ENCODE measurements at regions not wholly inside any gene's neighbourhood (a gene's known extent, or its start where the extent isn't known, plus 50 kb on each side); places are given as distances from the start of the nearest gene placed in this dataset.
"Not testable (repeated sequence)": the region's sequence is repeated elsewhere in the genome, so short reads cannot be mapped to it uniquely, and the experiment has no call there.

DNA sequence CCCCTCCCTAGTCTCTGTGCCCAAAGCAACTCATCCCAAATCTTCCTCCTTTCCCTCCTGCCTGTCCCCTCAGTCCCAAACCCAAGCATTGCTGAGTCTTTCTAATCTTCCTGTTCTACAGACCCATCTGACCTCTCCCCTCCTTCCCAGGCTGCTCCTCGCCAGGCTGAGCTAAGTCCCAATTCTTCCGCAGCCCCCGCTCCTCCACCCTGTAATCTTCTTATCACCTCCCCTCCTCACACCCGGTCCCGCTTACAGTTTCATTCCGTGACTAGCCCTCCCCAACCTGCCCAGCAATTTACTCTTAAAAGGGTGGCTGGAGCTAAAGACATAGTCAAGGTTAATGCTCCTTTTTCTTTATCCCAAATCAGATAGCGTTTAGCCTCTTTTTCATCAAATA lies 86.8 kb upstream of the ALDH3B2 start:
- H2AFZ ChIP-seq (ENCODE audit: low read length, unreplicated experiment); H3K4me1 ChIP-seq (ENCODE audit: control insufficient read depth, insufficient read depth, low read length, unreplicated experiment); H3K79me2 ChIP-seq (ENCODE audit: control insufficient read depth, insufficient read depth, low read length, unreplicated experiment); H3K4me3 ChIP-seq (ENCODE audit: low read depth, low read length); H3K27me3 ChIP-seq (ENCODE audit: insufficient read depth, low read length); H3K27ac ChIP-seq (ENCODE audit: low read depth, low read length); H3K36me3 ChIP-seq (ENCODE audit: insufficient read depth, low read length): not testable (repeated sequence)

GRCh38 chr11:67759321-67759720 lies 84.9 kb upstream of the ALDH3B2 start:
- not testable (repeated sequence) for H3K4me1 ChIP-seq (ENCODE audit: control insufficient read depth, insufficient read depth, low read length, unreplicated experiment); H3K4me3 ChIP-seq (ENCODE audit: low read depth, low read length); H3K79me2 ChIP-seq (ENCODE audit: control insufficient read depth, insufficient read depth, low read length, unreplicated experiment); H3K36me3 ChIP-seq (ENCODE audit: insufficient read depth, low read length); H3K27ac ChIP-seq (ENCODE audit: low read depth, low read length); H2AFZ ChIP-seq (ENCODE audit: low read length, unreplicated experiment); H3K27me3 ChIP-seq (ENCODE audit: insufficient read depth, low read length)

- H3K27me3 ChIP-seq (ENCODE audit: insufficient read depth, low read length); H3K27ac ChIP-seq (ENCODE audit: low read depth, low read length); H3K4me1 ChIP-seq (ENCODE audit: control insufficient read depth, insufficient read depth, low read length, unreplicated experiment); H3K36me3 ChIP-seq (ENCODE audit: insufficient read depth, low read length); H3K4me3 ChIP-seq (ENCODE audit: low read depth, low read length); H2AFZ ChIP-seq (ENCODE audit: low read length, unreplicated experiment); H3K79me2 ChIP-seq (ENCODE audit: control insufficient read depth, insufficient read depth, low read length, unreplicated experiment): not testable (repeated sequence)
Observed at GRCh38 chr11:67758467-67758866, 84.0 kb upstream of the ALDH3B2 start.

- H3K4me1 ChIP-seq (ENCODE audit: control insufficient read depth, insufficient read depth, low read length, unreplicated experiment); H3K27me3 ChIP-seq (ENCODE audit: insufficient read depth, low read length); H3K79me2 ChIP-seq (ENCODE audit: control insufficient read depth, insufficient read depth, low read length, unreplicated experiment); H3K4me3 ChIP-seq (ENCODE audit: low read depth, low read length); H2AFZ ChIP-seq (ENCODE audit: low read length, unreplicated experiment); H3K27ac ChIP-seq (ENCODE audit: low read depth, low read length); H3K36me3 ChIP-seq (ENCODE audit: insufficient read depth, low read length): not testable (repeated sequence)
Observed at GRCh38 chr11:67758009-67758408, 83.6 kb upstream of the ALDH3B2 start.

DNA sequence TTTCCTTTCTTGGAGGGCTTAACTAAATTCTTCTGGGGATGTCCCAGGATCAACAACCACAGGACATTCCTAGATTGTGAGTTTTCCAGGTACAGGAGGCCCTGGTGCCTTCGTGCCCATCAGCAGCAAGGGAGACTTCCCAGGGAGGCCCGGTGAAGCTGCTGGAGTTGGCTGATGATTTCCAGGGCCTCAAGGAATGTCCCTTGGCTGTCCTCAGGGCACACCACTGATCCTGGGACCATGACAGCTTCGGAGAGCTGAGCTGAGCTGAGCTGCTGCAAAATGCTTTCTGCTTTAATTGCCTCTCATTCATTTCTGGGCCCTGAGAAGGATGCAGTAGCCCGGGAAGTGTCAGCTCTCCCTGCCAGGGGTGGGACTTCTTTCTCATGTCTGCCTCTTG lies 79.4 kb upstream of the ALDH3B2 start:
- not testable (repeated sequence) for H2AFZ ChIP-seq (ENCODE audit: low read length, unreplicated experiment); H3K4me1 ChIP-seq (ENCODE audit: control insufficient read depth, insufficient read depth, low read length, unreplicated experiment)

GRCh38 chr11:67745181-67745726 lies 70.8 kb upstream of the ALDH3B2 start:
- Histone ChIP-seq H3K27me3 (ENCODE audit: insufficient read depth, low read length) (peaks cover 6% of the 10 kb centered on the region; the same call in 1 of the 2 replicates), H3K36me3 (ENCODE audit: insufficient read depth, low read length) (no peaks in the 10 kb centered on the region), H3K4me1 (ENCODE audit: control insufficient read depth, insufficient read depth, low read length, unreplicated experiment) (no peaks in the 10 kb centered on the region), H3K27ac (ENCODE audit: low read depth, low read length) (no peak overlapping the region), H2AFZ (ENCODE audit: low read length, unreplicated experiment) (no peak overlapping the region), H3K79me2 (ENCODE audit: control insufficient read depth, insufficient read depth, low read length, unreplicated experiment) (no peaks in the 10 kb centered on the region), H3K4me3 (ENCODE audit: low read depth, low read length) (no peak overlapping the region)

More for the DNA sequence above, 79.4 kb upstream of the ALDH3B2 start:
- not testable (repeated sequence) for H3K27ac ChIP-seq (ENCODE audit: low read depth, low read length); H3K36me3 ChIP-seq (ENCODE audit: insufficient read depth, low read length); H3K79me2 ChIP-seq (ENCODE audit: control insufficient read depth, insufficient read depth, low read length, unreplicated experiment); H3K27me3 ChIP-seq (ENCODE audit: insufficient read depth, low read length); H3K4me3 ChIP-seq (ENCODE audit: low read depth, low read length)

- not testable (repeated sequence) for H3K79me2 ChIP-seq (ENCODE audit: control insufficient read depth, insufficient read depth, low read length, unreplicated experiment); H3K4me1 ChIP-seq (ENCODE audit: control insufficient read depth, insufficient read depth, low read length, unreplicated experiment); H2AFZ ChIP-seq (ENCODE audit: low read length, unreplicated experiment); H3K27me3 ChIP-seq (ENCODE audit: insufficient read depth, low read length); H3K27ac ChIP-seq (ENCODE audit: low read depth, low read length); H3K36me3 ChIP-seq (ENCODE audit: insufficient read depth, low read length); H3K4me3 ChIP-seq (ENCODE audit: low read depth, low read length)
Observed at GRCh38 chr11:67744231-67744630, 69.8 kb upstream of the ALDH3B2 start.

- H3K27me3 ChIP-seq (ENCODE audit: insufficient read depth, low read length), result peaks cover 14% of the 10 kb centered on the region
- H3K79me2 ChIP-seq (ENCODE audit: control insufficient read depth, insufficient read depth, low read length, unreplicated experiment); H3K4me3 ChIP-seq (ENCODE audit: low read depth, low read length); H2AFZ ChIP-seq (ENCODE audit: low read length, unreplicated experiment); H3K4me1 ChIP-seq (ENCODE audit: control insufficient read depth, insufficient read depth, low read length, unreplicated experiment); H3K27ac ChIP-seq (ENCODE audit: low read depth, low read length); H3K36me3 ChIP-seq (ENCODE audit: insufficient read depth, low read length): not testable (repeated sequence)
Observed at GRCh38 chr11:67738231-67738630, 63.8 kb upstream of the ALDH3B2 start.

DNA sequence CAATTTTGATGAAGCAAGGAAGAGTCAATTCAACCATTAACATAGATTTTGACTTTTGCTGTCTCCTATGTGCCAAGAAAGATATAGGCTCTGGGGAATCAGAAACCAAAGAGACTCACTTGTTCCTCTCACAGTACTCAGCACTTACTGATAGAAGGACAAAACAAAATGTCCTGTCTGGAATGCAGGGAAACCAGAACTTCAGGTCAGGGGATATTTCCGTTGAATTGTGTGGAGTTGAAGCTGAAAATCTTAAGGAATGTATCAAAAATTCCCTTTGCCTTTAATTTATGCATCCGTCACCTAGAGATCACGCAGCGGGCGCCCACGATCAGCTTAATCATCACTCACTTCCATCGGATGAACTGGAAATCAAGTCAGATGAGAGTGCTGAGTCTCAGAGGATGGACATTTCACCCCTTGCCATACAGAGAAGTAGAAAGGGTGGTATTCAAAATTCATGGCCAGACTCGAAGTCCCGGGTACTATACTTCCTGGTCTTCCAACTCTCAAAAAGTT lies 63.2 kb upstream of the ALDH3B2 start:
- not testable (repeated sequence) for H2AFZ ChIP-seq (ENCODE audit: low read length, unreplicated experiment); H3K36me3 ChIP-seq (ENCODE audit: insufficient read depth, low read length); H3K4me1 ChIP-seq (ENCODE audit: control insufficient read depth, insufficient read depth, low read length, unreplicated experiment); H3K27ac ChIP-seq (ENCODE audit: low read depth, low read length); H3K4me3 ChIP-seq (ENCODE audit: low read depth, low read length); H3K79me2 ChIP-seq (ENCODE audit: control insufficient read depth, insufficient read depth, low read length, unreplicated experiment)
- H3K27me3 ChIP-seq (ENCODE audit: insufficient read depth, low read length), result peaks cover 17% of the 10 kb centered on the region

GRCh38 chr11:67732045-67732787 lies 57.8 kb upstream of the ALDH3B2 start:
- Histone ChIP-seq H3K79me2 (ENCODE audit: control insufficient read depth, insufficient read depth, low read length, unreplicated experiment) (no peaks in the 10 kb centered on the region), H2AFZ (ENCODE audit: low read length, unreplicated experiment) (no peak overlapping the region), H3K36me3 (ENCODE audit: insufficient read depth, low read length) (no peaks in the 10 kb centered on the region), H3K27me3 (ENCODE audit: insufficient read depth, low read length) (peaks cover 25% of the 10 kb centered on the region), H3K4me3 (ENCODE audit: low read depth, low read length) (no peak overlapping the region), H3K27ac (ENCODE audit: low read depth, low read length) (no peak overlapping the region), H3K4me1 (ENCODE audit: control insufficient read depth, insufficient read depth, low read length, unreplicated experiment) (no peaks in the 10 kb centered on the region)

GRCh38 chr11:67731583-67731982 lies 57.2 kb upstream of the ALDH3B2 start:
- Histone ChIP-seq H3K27ac (ENCODE audit: low read depth, low read length) (no peak overlapping the region), H3K79me2 (ENCODE audit: control insufficient read depth, insufficient read depth, low read length, unreplicated experiment) (no peaks in the 10 kb centered on the region), H3K27me3 (ENCODE audit: insufficient read depth, low read length) (peaks cover 23% of the 10 kb centered on the region), H3K36me3 (ENCODE audit: insufficient read depth, low read length) (no peaks in the 10 kb centered on the region), H2AFZ (ENCODE audit: low read length, unreplicated experiment) (no peak overlapping the region), H3K4me1 (ENCODE audit: control insufficient read depth, insufficient read depth, low read length, unreplicated experiment) (no peaks in the 10 kb centered on the region), H3K4me3 (ENCODE audit: low read depth, low read length) (no peak overlapping the region)
